Psoas muscle (tissue), 7 donors: ENCODE measurements at regions not wholly inside any gene's neighbourhood (a gene's known extent, or its start where the extent isn't known, plus 50 kb on each side); places are given as distances from the start of the nearest gene placed in this dataset.
"Not testable (repeated sequence)": the region's sequence is repeated elsewhere in the genome, so short reads cannot be mapped to it uniquely, and the experiment has no call there.

ENCODE experiments used
- ATAC-seq, 4 donors: fragments of 200-7000 bp; cut with Tn5 transposase; one replicate each; pipeline ENCODE4 v1.9.1; 2020; ENCODE audit warnings: moderate library complexity in 3 of 4, mild to moderate bottlenecking in 2 of 4
- DNase-seq, 2 donors: peaks; one replicate each; pipeline ENCODE4 v3.0.0-alpha.2; 2020
- H3K27ac ChIP-seq: fragments of 200-600 bp; one replicate; pipeline ENCODE4 v1.8.0; 2022
- H3K27me3 ChIP-seq, 3 donors: fragments of 200-600 bp in 1 of 3; one replicate each; pipeline versions ENCODE4 v1.6.1 to v1.8.0; 2013 to 2022; ENCODE audit warnings: low read length in 2 of 3, mild to moderate bottlenecking in 2 of 3, moderate library complexity in 1 of 3; ENCODE audit not compliant: insufficient read depth in 3 of 3
- H3K36me3 ChIP-seq, 2 donors: fragments of 200-600 bp in 1 of 2; one replicate each; pipeline versions ENCODE4 v1.6.1 to v1.8.0; 2013 to 2022; ENCODE audit warnings: low read depth in 1 of 2, mild to moderate bottlenecking in 1 of 2, moderate library complexity in 1 of 2; ENCODE audit not compliant: insufficient read depth in 1 of 2
- H3K4me1 ChIP-seq: fragments of 200-600 bp; one replicate; pipeline ENCODE4 v1.8.0; 2022
- H3K4me3 ChIP-seq: fragments of 200-600 bp; one replicate; pipeline ENCODE4 v1.8.0; 2022; ENCODE audit warnings: mild to moderate bottlenecking
- H3K9me3 ChIP-seq: fragments of 200-600 bp; one replicate; pipeline ENCODE4 v1.8.0; 2022
- CTCF ChIP-seq: fragments of 200-600 bp; IDR thresholded peaks from one replicate; pipeline ENCODE4 v1.8.0; 2022; ENCODE audit warnings: antibody characterized with exemption
- WGBS, 3 donors: extraction: QIAGEN DNeasy Blood & Tissue Kit; methylation state at CpG; one replicate each; pipeline versions ENCODE4 v1.1.6 to v1.1.7; 2013; 5-methylcytosine and 5-hydroxymethylcytosine counted together
- intact Hi-C, 2 donors: fragments of 100-400 bp; cut with DNase I; formaldehyde crosslinking; loops; one replicate each; pipeline versions ENCODE4 v1.11.0 to v1.14.2; 2022
- donor health status: healthy with polysubstance abuse.
- donor health status: DM: no; HTN: no; CAD: no; lungs with moderate emphysema.
- donor health status: Bipolar disorder and iron deficiency.
- donor health status: healthy.
- donor health status: DM: yes; HTN: yes; CAD: no.
- donor health status: DM: no; HTN: no; CAD: no.
- donor health status: DM: yes; HTN: yes; CAD: no.

GRCh38 chr1:166673722-166674121 lies 165.6 kb upstream of the POGK start:
- DNase-seq, result no peak
- no peaks in the 10 kb centered on the region for H3K9me3 ChIP-seq
- intact Hi-C loops, result no loop called here
- peaks cover 0 to 2% (median 0%) of the 10 kb centered on the region in 3 donors for H3K27me3 ChIP-seq
- no peak overlapping the region for H3K4me3 ChIP-seq
- no peaks in the 10 kb centered on the region for H3K36me3 ChIP-seq
- ATAC-seq, result no peak
- TF ChIP-seq CTCF, result no peak
- WGBS, 3 donors, result 72 to 75% (median 72%) methylated on average over 2 of the region's 2 CpGs
- H3K27ac ChIP-seq, result no peak overlapping the region
- H3K4me1 ChIP-seq, result no peaks in the 10 kb centered on the region

GRCh38 chr1:166675213-166675612 lies 164.1 kb upstream of the POGK start:
- Histone ChIP-seq H3K9me3 (no peaks in the 10 kb centered on the region), H3K27ac (no peak overlapping the region), H3K4me1 (no peaks in the 10 kb centered on the region), H3K36me3 (no peaks in the 10 kb centered on the region), H3K27me3 (no peaks in the 10 kb centered on the region), H3K4me3 (no peak overlapping the region)
- WGBS, 3 donors, result 72 to 79% (median 76%) methylated on average over 5 of the region's 5 CpGs
- DNase-seq (no peak), ATAC-seq (no peak)
- intact Hi-C loops, result no loop called here
- TF ChIP-seq CTCF, result no peak

GRCh38 chr1:166676981-166677380 lies 162.3 kb upstream of the POGK start:
- no peak for TF ChIP-seq CTCF
- Histone ChIP-seq H3K4me1 (no peaks in the 10 kb centered on the region), H3K27me3 (no peaks in the 10 kb centered on the region), H3K9me3 (no peaks in the 10 kb centered on the region), H3K4me3 (no peak overlapping the region), H3K36me3 (no peaks in the 10 kb centered on the region), H3K27ac (no peak overlapping the region)
- intact Hi-C loops, result no loop called here
- DNase-seq, result no peak
- no peak for ATAC-seq

- no peak for DNase-seq
- no peak for ATAC-seq
- no peak for TF ChIP-seq CTCF
- Histone ChIP-seq H3K27ac (no peak overlapping the region), H3K27me3 (no peaks in the 10 kb centered on the region), H3K36me3 (no peaks in the 10 kb centered on the region), H3K4me3 (no peak overlapping the region), H3K4me1 (no peaks in the 10 kb centered on the region), H3K9me3 (no peaks in the 10 kb centered on the region)
- 69 to 80% (median 76%) methylated on average over 1 of the region's 1 CpG for WGBS, 3 donors
- intact Hi-C loops, result no loop called here
Observed at GRCh38 chr1:166679369-166679768, 159.9 kb upstream of the POGK start.

GRCh38 chr1:166682588-166682987 lies 156.7 kb upstream of the POGK start:
- intact Hi-C loops, result no loop called here

GRCh38 chr1:166684669-166685068 lies 154.6 kb upstream of the POGK start:
- DNase-seq, H3K27ac ChIP-seq, H3K4me1 ChIP-seq, H3K9me3 ChIP-seq, ATAC-seq, intact Hi-C loops, H3K36me3 ChIP-seq, H3K27me3 ChIP-seq, H3K4me3 ChIP-seq: not testable (repeated sequence)

More at GRCh38 chr1:166682588-166682987, 156.7 kb upstream of the POGK start:
- Histone ChIP-seq H3K27ac (no peak overlapping the region), H3K36me3 (no peaks in the 10 kb centered on the region), H3K4me1 (no peaks in the 10 kb centered on the region), H3K4me3 (no peak overlapping the region), H3K9me3 (peaks cover 7% of the 10 kb centered on the region), H3K27me3 (no peaks in the 10 kb centered on the region)
- no peak for TF ChIP-seq CTCF
- no peak for DNase-seq
- 92 to 95% (median 93%) methylated on average over 1 of the region's 1 CpG for WGBS, 3 donors
- no peak for ATAC-seq
